Bronchial epithelial cell (primary cell): ENCODE measurements at regions not wholly inside any gene's neighbourhood (a gene's known extent, or its start where the extent isn't known, plus 50 kb on each side); places are given as distances from the start of the nearest gene placed in this dataset.

ENCODE experiments used
- DNase-seq: peaks from one replicate; pipeline ENCODE4 v3.0.0-alpha.2; 2010; ENCODE audit warnings: low read depth
- FAIRE-seq: peaks from 2 replicates; lab custom pipeline; 2011; peaks lifted over from hg19 to GRCh38; lab: Jason Lieb, UNC
- H3K27me3 ChIP-seq: 2 replicates; pipeline ENCODE4 v1.5.1; 2011; ENCODE audit warnings: low read length; ENCODE audit not compliant: control insufficient read depth, insufficient read depth
- H3K36me3 ChIP-seq: 2 replicates; pipeline ENCODE4 v1.5.1; 2011; ENCODE audit warnings: low read length; ENCODE audit not compliant: control insufficient read depth, insufficient read depth
- H3K4me3 ChIP-seq: 2 replicates; pipeline ENCODE4 v1.5.1; 2011; ENCODE audit warnings: mild to moderate bottlenecking, low read depth, low read length, control low read depth
- CTCF ChIP-seq: IDR thresholded peaks from 2 replicates; pipeline ENCODE4 v1.5.1; 2011; ENCODE audit warnings: mild to moderate bottlenecking, moderate library complexity, low read length, control low read depth, inconsistent platforms; ENCODE audit not compliant: insufficient read depth, severe bottlenecking

GRCh38 chr2:186306754-186307153 is 179.3 kb upstream of the ZC3H15 start:
- no peaks in the 10 kb centered on the region for H3K27me3 ChIP-seq
- H3K4me3 ChIP-seq, result no peak overlapping the region
- no peak for FAIRE-seq
- no peak for DNase-seq
- no peaks in the 10 kb centered on the region for H3K36me3 ChIP-seq
- no peak for TF ChIP-seq CTCF

- H3K36me3 ChIP-seq, result no peaks in the 10 kb centered on the region
- TF ChIP-seq CTCF, result peak; percentile 2
- no peak for FAIRE-seq
Observed at GRCh38 chr2:186307871-186308270, 178.2 kb upstream of the ZC3H15 start.

GRCh38 chr2:186308347-186308746 is 177.7 kb upstream of the ZC3H15 start:
- H3K27me3 ChIP-seq, result no peaks in the 10 kb centered on the region
- H3K36me3 ChIP-seq, result no peaks in the 10 kb centered on the region
- no peak for TF ChIP-seq CTCF
- peak; percentile 83 for DNase-seq
- FAIRE-seq, result no peak
- H3K4me3 ChIP-seq, result no peak overlapping the region

More at GRCh38 chr2:186307871-186308270, 178.2 kb upstream of the ZC3H15 start:
- DNase-seq, result peak; percentile 32
- Histone ChIP-seq H3K27me3 (no peaks in the 10 kb centered on the region), H3K4me3 (no peak overlapping the region)

- H3K36me3 ChIP-seq, result no peaks in the 10 kb centered on the region
- no peak for TF ChIP-seq CTCF
- no peak for FAIRE-seq
- no peak overlapping the region for H3K4me3 ChIP-seq
- no peak for DNase-seq
- no peaks in the 10 kb centered on the region for H3K27me3 ChIP-seq
Observed at GRCh38 chr2:186309901-186310300, 176.2 kb upstream of the ZC3H15 start.

GRCh38 chr2:186319105-186319504 is 167.0 kb upstream of the ZC3H15 start:
- FAIRE-seq, result no peak
- no peak for TF ChIP-seq CTCF

GRCh38 chr2:186325827-186326535 is 160.1 kb upstream of the ZC3H15 start:
- Histone ChIP-seq H3K4me3 (no peak overlapping the region), H3K36me3 (no peaks in the 10 kb centered on the region), H3K27me3 (no peaks in the 10 kb centered on the region)
- TF ChIP-seq CTCF, result no peak
- FAIRE-seq (peak; percentile 68), DNase-seq (peak; percentile 89)

More at GRCh38 chr2:186319105-186319504, 167.0 kb upstream of the ZC3H15 start:
- Histone ChIP-seq H3K4me3 (no peak overlapping the region), H3K27me3 (no peaks in the 10 kb centered on the region), H3K36me3 (no peaks in the 10 kb centered on the region)
- DNase-seq, result no peak
